Heart left ventricle (tissue), 16 donors: ENCODE measurements at regions not wholly inside any gene's neighbourhood (a gene's known extent, or its start where the extent isn't known, plus 50 kb on each side); places are given as distances from the start of the nearest gene placed in this dataset.

Experiments
- ATAC-seq, 4 donors: fragments of 200-7000 bp; cut with Tn5 transposase; one replicate each; pipeline ENCODE4 v1.9.1; 2020 to 2022; ENCODE audit warnings: moderate library complexity in 4 of 4, mild to moderate bottlenecking in 3 of 4, moderate number of reproducible peaks in 1 of 4
- DNase-seq, 5 donors: peaks; one replicate each; pipeline ENCODE4 v3.0.0-alpha.2; 2020
- H3K27ac ChIP-seq, 12 donors: fragments of 200-600 bp; sonication (generic) in 4 of 12; one replicate each; pipeline versions ENCODE4 v1.5.0 to v1.8.0; 2016 to 2022; ENCODE audit warnings: mild to moderate bottlenecking in 2 of 12
- H3K27me3 ChIP-seq, 9 donors: fragments of 200-600 bp; sonication (generic) in 2 of 9; one replicate each; pipeline versions ENCODE4 v1.5.1 to v1.8.0; 2016 to 2022; ENCODE audit warnings: mild to moderate bottlenecking in 3 of 9
- H3K36me3 ChIP-seq, 9 donors: fragments of 200-600 bp; sonication (generic) in 2 of 9; one replicate each; pipeline versions ENCODE4 v1.5.0 to v1.8.0; 2018 to 2022; ENCODE audit warnings: mild to moderate bottlenecking in 2 of 9
- H3K4me1 ChIP-seq, 12 donors: fragments of 200-600 bp; sonication (generic) in 4 of 12; one replicate each; pipeline versions ENCODE4 v1.5.0 to v1.8.0; 2016 to 2022; ENCODE audit warnings: mild to moderate bottlenecking in 3 of 12
- H3K4me3 ChIP-seq, 12 donors: fragments of 200-600 bp; sonication (generic) in 4 of 12; one replicate each; pipeline versions ENCODE4 v1.5.0 to v1.8.0; 2017 to 2022; ENCODE audit warnings: mild to moderate bottlenecking in 9 of 12, moderate library complexity in 4 of 12
- H3K9me3 ChIP-seq, 12 donors: fragments of 200-600 bp; sonication (generic) in 4 of 12; one replicate each; pipeline versions ENCODE4 v1.5.0 to v1.8.0; 2016 to 2022; ENCODE audit warnings: mild to moderate bottlenecking in 1 of 12
- CTCF ChIP-seq, 12 donors: fragments of 200-600 bp; sonication (generic) in 4 of 12; IDR thresholded peaks; one replicate each; pipeline versions ENCODE4 v1.5.0 to v1.8.0; 2018 to 2022; ENCODE audit warnings: antibody characterized with exemption in 12 of 12, mild to moderate bottlenecking in 5 of 12
- POLR2A ChIP-seq, 2 donors: fragments of 450-650 bp; IDR thresholded peaks; one replicate each; pipeline ENCODE4 v1.6.1; 2017; ENCODE audit warnings: antibody characterized with exemption in 2 of 2, mild to moderate bottlenecking in 2 of 2, moderate library complexity in 2 of 2
- WGBS, 4 donors: extraction: QIAGEN DNeasy Blood & Tissue Kit in 2 of 4; methylation state at CpG; one replicate each; pipeline versions ENCODE4 v1.1.5 to v1.1.7; 2013 to 2018; 5-methylcytosine and 5-hydroxymethylcytosine counted together
- intact Hi-C, 10 donors: fragments of 100-400 bp; cut with DNase I; formaldehyde crosslinking; loops; one replicate each; pipeline versions ENCODE4 v1.11.1 to v1.14.2; 2022
- donor health status: ischemic (EF 13 %, LVEDD 7.1; RV severe dilation, severe dysfunction).
- donor health status: healthy with polysubstance abuse.
- donor health status: DM: no; HTN: yes; CAD: no.
- donor health status: DM: no; HTN: no; CAD: no.
- donor health status: ischemic (EF 25% LVEDD 6.9; RV normal size, moderate dysfunction).
- donor health status: ischemic (EF 25% LVEDD 5.7; RV mildly dilated, moderate dysfunction).
- donor health status: healthy.
- donor health status: DM: yes; HTN: yes; CAD: no.
- donor health status: ischemic (EF 35%, LVEDD 5.7; RV mildly dilated, moderate dysfunction).
- donor health status: nonischemic (EF 11% LVEDD 7.7; RV severe dilation, severe dysfunction).
- donor health status: DM: yes; HTN: yes; CAD: no.
- donor health status: PGD.
- donor health status: ischemic (EF 29% LVEDD 5.4; RV normal size, mild dysfunction).
- donor health status: nonischemic (EF 23%, LVEDD 6.1; RV moderate dilation, normal function).

- TF ChIP-seq POLR2A (IDR thresholded peaks at IDR 0.05) (no peak), CTCF (IDR thresholded peaks at IDR 0.05) (no peak)
- DNase-seq: no peak
Measured at GRCh38 chr13:89486065-89486464, 1814.9 kb downstream of the SLITRK5 start.

GRCh38 chr13:89486709-89487108, 1815.5 kb downstream of the SLITRK5 start:
- intact Hi-C loops: no loop called here
- H3K27me3 ChIP-seq: no peaks in the 10 kb centered on the region
- no peak for DNase-seq
- TF ChIP-seq CTCF (IDR thresholded peaks at IDR 0.05) (no peak), POLR2A (IDR thresholded peaks at IDR 0.05) (no peak)
- no peak for ATAC-seq
- H3K4me3 ChIP-seq: no peak overlapping the region
- WGBS, 4 donors: 83 to 91% (median 88%) methylated on average over 1 of the region's 1 CpG
- peaks cover 0 to 4% (median 0%) of the 10 kb centered on the region in 12 donors for H3K9me3 ChIP-seq
- H3K4me1 ChIP-seq: no peaks in the 10 kb centered on the region
- H3K27ac ChIP-seq: no peak overlapping the region
- no peaks in the 10 kb centered on the region for H3K36me3 ChIP-seq

More at GRCh38 chr13:89486065-89486464, 1814.9 kb downstream of the SLITRK5 start:
- Histone ChIP-seq H3K4me3 (no peak overlapping the region), H3K36me3 (no peaks in the 10 kb centered on the region), H3K27me3 (no peaks in the 10 kb centered on the region), H3K9me3 (peaks cover 0 to 4% (median 0%) of the 10 kb centered on the region in 12 donors), H3K4me1 (no peaks in the 10 kb centered on the region), H3K27ac (no peak overlapping the region)
- 52 to 83% (median 65%) methylated on average over 1 of the region's 1 CpG for WGBS, 4 donors
- ATAC-seq: no peak
- intact Hi-C loops: no loop called here

GRCh38 chr13:89490661-89491060, 1819.5 kb downstream of the SLITRK5 start:
- no peak for TF ChIP-seq POLR2A (IDR thresholded peaks at IDR 0.05)
- TF ChIP-seq CTCF (IDR thresholded peaks at IDR 0.05): no peak
- WGBS, 4 donors: 92 to 97% (median 95%) methylated on average over 1 of the region's 1 CpG
- ATAC-seq: no peak
- H3K36me3 ChIP-seq: no peaks in the 10 kb centered on the region
- no peaks in the 10 kb centered on the region for H3K4me1 ChIP-seq
- peaks cover 0 to 7% (median 0%) of the 10 kb centered on the region in 12 donors for H3K9me3 ChIP-seq
- H3K27ac ChIP-seq: no peak overlapping the region
- intact Hi-C loops: no loop called here
- no peak for DNase-seq
- H3K4me3 ChIP-seq: no peak overlapping the region
- no peaks in the 10 kb centered on the region for H3K27me3 ChIP-seq

GRCh38 chr13:89496478-89496877, 1825.3 kb downstream of the SLITRK5 start:
- Histone ChIP-seq H3K36me3 (no peaks in the 10 kb centered on the region), H3K4me3 (no peak overlapping the region), H3K27me3 (no peaks in the 10 kb centered on the region), H3K27ac (no peak overlapping the region), H3K9me3 (peaks cover 0 to 4% (median 0%) of the 10 kb centered on the region in 12 donors), H3K4me1 (no peaks in the 10 kb centered on the region)
- no peak for ATAC-seq
- 7 to 10% (median 9%) methylated on average over 2 of the region's 2 CpGs for whole genome bisulfite sequencing, 4 donors
- intact Hi-C loops: no loop called here
- TF ChIP-seq CTCF (IDR thresholded peaks at IDR 0.05) (no peak), POLR2A (IDR thresholded peaks at IDR 0.05) (no peak)
- no peak for DNase-seq
